RPMI8226 (cell line): ENCODE measurements at regions not wholly inside any gene's neighbourhood (a gene's known extent, or its start where the extent isn't known, plus 50 kb on each side); places are given as distances from the start of the nearest gene placed in this dataset.
"Not testable (repeated sequence)": the region's sequence is repeated elsewhere in the genome, so short reads cannot be mapped to it uniquely, and the experiment has no call there.

Experiments
- DNase-seq: peaks from one replicate; pipeline ENCODE4 v3.0.0-alpha.2; 2015

DNA sequence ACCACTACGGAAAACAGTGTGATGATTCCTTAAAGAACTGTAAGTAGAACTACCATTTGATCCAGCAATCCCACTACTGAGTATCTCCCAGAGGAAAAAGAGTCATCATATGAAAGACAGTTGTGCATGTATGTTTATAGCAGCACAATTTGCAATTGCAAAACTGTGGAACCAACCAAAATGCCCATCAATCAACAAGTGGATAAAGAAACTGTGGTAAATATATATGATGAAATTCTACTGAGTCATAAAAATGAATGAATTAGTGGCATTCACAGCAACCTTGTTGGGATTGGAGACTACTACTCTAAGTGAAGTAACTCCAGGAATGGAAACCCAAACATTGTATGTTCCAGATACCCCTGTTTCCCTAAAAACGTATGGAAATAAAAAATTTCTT lies 337.0 kb upstream of the PTBP2 start:
- no peak for DNase-seq

DNA sequence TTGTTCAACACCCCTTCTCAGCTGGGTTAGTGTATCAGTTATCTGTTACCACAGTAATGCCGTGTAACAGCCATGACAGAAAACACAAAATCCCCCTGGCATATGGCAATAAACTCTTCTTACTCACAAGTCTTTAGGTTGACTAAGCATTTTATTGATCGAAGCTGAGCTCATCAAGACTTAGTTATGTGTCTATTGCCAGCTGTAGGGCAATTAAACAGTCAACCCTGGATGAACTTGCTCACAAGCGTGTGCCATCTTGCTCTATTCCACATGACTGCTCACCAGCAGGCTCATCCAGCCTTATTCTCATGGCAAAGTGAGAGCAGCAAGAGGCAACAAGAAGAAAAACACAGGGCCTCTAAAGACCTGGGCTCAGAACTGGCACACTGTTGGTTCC lies 333.8 kb upstream of the PTBP2 start:
- DNase-seq = no peak

DNA sequence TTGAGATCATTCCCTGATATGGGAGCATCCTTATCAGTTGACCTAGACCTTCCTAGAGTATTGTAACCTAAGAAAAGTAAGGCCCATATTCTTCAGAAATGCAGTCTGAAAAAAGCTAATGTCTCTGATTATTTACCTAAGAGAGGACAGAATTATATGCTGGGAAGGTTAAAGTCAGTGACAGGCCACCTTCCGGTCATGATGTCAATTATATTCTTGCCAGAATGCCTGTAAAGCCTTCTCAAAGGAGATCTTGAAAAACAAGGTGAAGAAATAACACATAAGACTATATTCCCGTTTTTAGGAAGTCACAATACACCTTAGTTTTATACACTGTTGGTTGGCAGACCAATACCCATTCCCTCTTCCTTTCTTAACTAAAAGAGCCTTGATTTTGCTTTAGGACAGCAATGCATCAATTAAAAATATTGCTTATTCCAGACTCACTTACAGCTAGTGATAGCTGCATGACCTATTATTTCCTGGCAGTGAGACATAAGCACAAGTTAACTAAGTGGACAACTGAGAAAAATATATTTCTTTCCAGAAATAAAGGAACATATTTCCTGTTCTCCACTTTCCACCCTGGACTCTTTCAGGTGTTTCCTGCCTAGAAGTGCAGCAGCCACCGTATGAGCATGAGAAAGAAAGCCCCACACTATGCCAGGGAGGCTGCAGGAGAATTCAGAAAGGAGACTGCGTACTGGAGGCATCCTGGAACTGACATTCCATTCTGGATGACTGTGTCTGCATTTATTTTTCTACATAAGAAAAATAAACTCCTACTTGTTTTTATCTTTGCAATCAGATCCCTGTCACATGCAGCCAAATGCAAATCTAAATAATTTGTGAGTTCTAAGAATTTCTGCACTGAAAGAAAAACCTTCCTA lies 332.9 kb upstream of the PTBP2 start:
- DNase-seq = no peak

DNA sequence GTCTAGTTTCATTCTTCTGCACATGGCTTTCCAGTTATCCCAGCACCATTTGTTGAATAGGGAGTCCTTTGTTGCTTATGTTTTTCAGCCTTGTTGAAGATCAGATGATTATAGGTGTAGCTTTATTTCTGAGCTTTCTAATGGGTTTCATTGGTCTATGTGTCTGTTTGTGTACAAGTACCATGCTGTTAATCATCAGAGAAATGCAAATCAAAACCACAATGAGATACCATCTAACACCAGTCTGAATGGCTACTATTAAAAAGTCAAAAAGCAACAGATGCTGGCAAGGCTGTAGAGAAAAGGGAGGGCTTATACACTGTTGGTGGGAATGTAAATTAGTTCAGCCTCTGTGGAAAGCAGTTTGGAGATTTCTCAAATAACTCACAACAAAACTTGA lies 321.5 kb upstream of the PTBP2 start:
- no peak for DNase-seq

DNA sequence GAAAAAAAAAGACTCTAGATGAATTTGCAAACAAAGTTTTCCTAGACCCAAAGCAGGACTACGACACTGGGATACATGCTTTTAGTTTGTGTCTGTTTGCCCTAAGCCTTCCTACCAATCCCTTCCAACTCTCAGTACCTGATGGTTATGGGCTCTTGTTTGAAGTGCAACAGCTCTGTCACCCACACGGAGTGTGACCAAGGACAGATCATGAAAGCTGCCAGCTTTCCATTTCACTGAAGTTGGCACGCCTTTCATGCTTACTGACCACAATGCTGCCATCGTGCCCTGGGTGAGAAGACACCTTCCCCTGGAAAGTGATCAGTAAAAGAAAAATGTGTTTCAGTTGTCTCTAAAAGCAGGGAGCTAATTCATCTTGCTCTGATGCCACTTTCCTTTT lies 312.5 kb upstream of the PTBP2 start:
- DNase-seq = no peak

DNA sequence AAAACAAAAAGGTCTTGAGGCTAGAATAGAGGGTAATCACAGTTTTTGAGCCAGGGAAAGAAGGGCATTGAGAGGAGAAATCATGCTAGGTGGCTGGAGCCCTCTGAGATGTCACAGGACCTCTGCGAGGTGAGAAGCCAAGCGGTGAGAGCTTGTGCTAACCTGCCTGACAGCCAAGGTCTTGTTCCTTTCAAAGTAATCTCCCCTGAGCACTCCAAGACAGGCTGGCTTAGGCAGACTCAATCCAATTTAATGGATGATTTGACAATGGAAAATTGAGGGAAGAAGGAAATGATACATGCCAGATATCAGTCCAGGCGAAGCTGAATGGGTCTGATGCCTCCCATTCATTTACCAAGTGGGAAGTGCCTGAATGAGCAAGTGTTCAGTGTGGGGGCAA lies 311.9 kb upstream of the PTBP2 start:
- no peak for DNase-seq

DNA sequence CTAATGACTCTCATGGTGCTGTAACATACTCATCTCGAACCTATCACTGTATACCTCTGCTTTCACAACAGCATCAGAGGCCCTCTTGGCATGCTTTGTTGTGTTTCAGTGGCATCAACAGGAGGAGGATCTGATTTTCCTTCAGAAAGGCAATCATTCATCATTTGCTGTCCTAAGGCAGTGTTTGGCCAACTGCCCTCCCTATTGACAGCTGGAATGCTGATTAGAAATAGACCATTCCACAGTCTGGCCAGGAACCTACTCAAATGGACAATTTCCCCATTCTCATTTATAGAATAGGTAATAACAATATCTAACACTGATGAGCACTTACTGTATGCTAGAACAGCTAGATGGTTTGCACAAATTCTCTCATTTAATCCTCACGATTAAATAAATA lies 310.6 kb upstream of the PTBP2 start:
- no peak for DNase-seq

DNA sequence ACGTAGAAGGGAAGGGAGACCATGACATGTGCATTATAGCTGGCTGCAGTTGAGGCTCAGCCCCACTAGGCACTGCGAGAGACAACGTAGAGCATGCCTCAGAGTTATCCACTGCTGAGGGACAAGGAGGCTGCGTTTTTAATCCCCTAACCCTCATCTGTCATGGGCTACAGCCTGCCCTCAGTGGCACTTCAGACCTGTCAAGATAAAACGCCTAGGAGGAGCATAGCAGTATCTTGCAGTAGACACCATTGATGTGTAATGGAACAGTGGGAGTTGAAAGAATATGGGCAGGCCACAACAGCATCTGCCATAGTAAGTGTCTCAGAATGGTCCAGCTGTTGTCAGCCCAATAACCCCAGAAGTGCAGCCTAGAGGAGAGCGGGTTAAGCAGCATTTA lies 307.0 kb upstream of the PTBP2 start:
- no peak for DNase-seq

DNA sequence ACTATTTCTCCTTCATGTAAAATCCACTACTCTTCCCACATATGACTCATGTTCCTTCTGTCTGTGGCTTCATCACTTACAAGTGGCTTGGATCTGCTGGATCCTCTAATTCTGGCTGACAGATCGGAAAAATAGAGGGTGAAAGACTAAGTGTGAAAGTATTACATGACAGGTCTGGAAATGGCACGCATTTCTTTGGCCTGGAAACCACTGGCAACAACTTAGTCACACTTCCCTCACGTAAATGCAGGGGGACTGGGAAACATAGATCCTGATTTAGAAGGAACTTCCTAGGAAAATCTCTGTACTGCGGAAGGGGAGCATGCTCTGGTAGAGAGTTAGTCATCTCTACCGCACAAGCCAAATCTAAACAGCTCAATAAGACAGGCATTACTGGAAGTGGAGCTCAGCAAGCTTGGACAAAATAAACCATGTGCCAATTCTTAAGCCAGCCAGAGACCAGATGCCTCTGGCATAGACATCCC lies 305.4 kb upstream of the PTBP2 start:
- no peak for DNase-seq

DNA sequence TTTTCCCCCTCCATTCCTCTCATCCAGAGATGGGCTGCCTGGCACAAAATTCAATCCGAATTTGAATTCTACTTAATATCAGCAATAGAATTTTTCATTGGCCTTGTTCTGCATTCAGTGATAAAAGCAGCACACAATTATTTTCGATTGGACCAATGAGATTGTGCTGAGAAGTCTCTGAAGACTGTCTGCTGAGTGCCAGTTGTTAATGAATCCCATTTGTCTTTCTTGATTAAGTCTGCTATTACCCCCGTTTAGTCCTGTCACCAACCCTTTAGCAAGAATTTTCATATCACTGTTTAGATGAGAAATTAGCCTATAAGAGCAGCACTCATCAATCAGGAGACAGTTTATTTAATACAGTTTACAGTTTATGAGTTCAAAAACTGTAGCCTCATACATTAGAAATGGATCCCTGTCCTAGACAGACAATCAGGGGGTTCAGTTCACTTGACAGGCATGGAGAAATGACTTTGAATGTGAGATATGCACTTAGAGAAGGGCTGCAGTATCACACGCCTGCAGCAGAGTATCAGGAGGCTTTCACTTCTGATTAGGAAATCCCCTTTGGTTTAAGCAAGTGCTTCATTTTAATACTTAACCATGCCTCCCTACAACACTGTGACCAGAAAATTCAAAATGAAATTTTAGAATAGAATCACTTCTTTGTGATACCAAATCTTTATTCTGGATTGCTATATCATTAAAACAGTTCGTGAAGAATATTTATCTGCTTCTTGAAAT lies 304.7 kb upstream of the PTBP2 start:
- no peak for DNase-seq

DNA sequence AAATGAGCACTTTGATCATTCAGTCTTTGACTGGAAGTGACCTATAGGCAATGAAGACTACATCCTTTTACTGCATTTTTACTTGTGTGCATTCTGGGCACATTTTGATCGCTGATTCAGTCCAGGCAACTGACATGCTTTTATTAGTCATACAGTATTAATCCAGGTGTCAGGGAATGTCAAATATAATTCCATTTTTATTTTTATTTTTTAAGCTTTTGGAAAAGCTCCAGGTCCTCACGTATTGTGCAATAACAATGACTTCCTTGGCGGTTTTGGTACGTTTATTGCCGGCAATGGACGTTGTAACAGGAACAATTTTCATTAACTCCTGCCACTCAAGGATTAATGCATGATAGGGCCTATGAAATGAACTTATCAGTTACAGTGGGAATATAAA lies 302.6 kb upstream of the PTBP2 start:
- DNase-seq = no peak

DNA sequence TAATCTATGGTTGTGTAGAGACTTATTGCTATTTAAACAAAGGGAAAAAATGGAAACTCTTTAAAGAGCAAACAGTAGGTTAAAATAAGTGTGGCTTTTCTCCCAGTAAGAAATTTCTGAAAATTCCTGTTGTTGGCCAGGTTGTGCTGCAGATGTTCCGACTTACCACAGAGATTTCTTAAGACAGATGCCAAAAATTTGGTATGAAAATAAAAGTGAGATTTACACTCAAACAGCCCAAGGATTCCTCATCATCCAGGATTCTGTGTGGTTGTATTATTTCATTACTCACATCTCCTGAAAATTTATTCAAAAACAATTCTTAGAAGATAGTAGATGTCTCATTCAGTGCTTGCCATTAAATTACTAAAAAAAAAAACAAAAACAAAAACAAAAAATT lies 296.7 kb upstream of the PTBP2 start:
- no peak for DNase-seq

DNA sequence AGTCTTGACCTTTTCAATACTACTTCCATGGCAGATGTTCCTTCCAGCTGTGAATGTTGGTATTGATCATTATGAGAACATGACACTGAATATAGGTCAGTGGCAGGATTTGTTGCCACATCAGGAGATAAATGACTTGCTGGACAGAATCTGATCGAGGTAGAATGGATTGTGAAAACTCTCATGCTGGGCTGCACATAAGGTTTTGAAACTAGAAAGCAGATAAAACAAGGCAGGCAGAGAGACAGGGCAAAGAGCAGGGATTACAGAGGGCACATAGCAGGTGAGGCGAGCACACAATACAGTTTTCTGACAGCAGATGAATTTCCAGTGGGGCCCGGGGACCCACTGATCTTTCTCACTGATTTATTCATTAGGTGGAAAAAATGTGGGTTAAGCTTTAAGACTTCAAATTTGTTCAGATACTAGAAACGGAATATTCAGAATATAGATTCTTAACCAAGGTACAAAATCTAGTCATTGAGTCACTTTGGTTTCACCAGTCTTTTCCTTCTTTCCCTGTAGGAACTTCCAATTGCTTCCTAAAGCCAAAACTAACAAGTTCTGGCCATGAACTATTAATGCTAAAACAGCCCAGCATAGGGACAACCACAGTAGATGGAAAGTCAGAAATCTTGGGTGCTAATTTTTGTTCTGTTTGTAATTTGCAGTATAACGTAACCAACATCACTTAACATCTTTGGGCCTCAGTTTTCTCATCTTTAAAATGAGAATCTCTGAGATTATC lies 296.0 kb upstream of the PTBP2 start:
- DNase-seq = no peak

DNA sequence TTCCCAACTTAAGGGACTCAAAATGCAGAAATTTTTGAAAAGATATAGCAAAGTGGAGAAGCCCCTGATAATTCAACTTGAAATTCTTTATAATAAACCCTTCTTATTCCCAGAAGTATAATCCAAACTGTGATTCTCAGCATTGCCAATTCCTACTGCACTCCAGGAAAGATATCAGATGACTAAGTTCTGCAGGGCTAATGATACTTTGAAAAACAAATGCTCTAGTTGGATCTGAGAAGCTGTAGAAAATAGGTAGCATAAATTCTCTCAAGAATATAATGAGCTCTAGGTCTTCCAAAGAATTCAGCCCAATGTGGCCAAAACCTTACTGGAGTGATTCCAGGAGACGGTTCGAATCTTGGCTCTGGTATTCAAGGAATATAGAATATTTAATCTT lies 294.0 kb upstream of the PTBP2 start:
- no peak for DNase-seq

DNA sequence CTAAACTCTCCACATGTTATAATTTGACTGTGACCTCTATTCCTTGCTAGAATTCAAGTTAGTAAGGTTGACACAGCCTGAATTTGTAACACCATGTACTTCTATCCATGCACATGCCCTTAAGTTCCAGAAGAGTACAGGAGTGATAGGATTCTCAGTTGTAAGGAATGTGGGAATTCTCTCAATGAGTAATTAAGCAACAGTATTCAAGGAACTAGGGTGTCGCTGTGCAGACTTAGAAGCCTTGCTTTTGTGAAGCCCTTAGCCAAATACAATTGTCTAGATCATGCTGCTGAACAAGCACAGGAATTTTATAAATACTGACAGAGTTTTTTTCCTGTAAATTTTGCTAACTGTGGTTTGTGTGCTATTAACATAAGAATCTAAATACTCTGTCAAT lies 276.3 kb upstream of the PTBP2 start:
- DNase-seq = no peak

DNA sequence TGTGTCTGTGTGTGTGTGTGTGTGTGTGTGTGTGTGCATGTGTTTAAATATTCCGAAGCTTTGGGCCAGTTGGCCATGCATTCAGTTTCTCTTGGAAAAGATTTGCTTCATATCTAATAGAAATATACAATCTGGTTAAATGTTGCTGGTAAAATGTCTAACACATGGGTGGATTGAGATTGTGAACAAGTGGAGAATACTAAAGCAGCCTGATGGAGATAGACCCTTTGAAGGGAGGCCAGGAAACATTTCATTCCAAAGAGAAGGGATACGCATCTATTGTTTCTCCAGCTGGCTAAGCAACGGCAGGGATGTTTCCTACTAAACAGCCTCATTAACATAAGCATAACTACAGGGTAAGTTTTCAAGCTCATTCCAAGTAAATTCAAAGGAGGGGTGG lies 257.5 kb upstream of the PTBP2 start:
- DNase-seq = no peak

DNA sequence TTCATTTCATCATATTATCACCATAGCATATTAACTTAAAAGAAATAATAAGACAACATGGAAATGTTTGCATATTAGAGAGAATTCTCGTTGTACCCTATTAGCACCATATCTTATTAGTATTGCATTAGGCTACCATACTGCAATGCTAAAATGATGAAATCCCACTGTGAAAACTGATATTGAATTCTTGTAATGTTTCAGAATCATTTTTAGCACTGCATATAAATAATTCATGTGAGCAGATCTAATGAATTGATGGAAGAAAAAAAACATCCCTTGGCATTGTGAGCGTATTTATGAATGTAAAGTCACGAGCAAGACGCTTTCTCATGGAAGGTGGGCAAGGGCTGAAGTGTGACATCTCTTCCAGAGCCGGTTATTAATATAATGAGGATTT lies 257.1 kb upstream of the PTBP2 start:
- no peak for DNase-seq

DNA sequence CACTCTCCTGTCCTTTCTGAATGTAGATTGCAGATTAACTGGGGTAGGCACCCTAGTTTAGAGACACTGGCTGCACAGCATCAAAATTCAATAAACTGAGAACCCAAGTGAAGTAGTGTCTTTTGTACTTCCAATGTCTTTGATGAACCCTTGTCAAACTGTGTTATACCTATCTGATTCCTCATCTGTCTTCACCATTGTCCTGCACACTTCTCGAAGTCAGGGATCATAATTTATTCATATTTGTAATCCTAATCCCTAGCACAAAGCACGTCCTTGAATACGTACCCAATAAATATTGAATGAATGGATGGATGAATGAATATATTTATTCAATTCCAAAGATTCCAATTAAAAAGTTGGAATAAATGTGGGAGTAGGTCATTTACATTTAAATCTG lies 256.6 kb upstream of the PTBP2 start:
- no peak for DNase-seq

DNA sequence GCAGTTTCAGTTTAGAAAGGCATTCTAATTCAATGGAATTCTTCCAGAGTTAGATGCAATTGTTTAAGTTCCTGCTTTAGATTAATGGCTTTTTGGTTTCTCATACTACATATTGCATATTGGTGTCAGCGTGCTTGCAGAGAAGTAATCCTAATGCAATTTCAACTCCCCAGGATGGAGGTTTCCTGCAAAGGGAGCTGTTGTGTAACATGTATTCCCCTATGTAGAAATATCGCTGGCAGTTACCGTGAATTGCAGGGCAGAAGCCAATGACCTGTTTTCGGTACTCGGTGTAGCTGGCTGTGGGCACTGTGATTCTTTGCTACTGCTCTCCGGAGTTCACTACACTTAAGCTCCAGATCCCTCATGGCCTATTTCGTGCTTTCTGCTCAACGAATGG lies 256.1 kb upstream of the PTBP2 start:
- DNase-seq = no peak

DNA sequence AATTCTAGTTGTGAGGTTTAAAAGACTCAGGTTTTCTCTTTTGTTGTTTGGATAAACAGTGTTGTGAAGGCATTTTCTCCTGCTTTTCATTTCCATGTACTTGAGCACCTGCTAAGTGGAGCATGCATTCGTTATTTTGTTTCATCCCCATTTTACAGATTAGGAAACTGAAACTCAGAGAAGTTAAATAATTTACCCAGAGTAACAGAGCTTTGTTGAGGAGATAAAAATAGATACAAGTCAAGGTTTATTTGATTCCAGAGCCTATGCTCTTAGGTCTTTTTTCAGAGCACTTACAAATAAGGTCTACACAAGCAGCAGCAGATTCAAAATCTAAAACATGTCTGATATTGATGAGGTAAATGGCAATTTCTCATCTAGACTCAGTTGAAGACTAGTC lies 254.7 kb upstream of the PTBP2 start:
- no peak for DNase-seq

DNA sequence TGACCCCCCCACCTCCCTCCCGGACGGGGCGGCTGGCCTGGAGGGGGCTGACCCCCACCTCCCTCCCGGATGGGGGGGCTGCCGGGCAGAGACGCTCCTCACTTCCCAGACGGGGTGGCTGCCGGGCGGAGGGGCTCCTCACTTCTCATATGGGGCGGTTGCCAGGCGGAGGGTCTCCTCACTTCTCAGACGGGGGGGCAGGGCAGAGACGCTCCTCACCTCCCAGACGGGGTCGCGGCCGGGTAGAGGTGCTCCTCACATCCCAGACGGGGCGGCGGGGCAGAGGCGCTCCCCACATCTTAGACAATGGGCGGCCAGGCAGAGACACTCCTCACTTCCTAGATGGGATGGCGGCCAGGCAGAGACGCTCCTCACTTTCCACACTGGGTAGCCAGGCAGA lies 251.9 kb upstream of the PTBP2 start:
- not testable (repeated sequence) for DNase-seq

DNA sequence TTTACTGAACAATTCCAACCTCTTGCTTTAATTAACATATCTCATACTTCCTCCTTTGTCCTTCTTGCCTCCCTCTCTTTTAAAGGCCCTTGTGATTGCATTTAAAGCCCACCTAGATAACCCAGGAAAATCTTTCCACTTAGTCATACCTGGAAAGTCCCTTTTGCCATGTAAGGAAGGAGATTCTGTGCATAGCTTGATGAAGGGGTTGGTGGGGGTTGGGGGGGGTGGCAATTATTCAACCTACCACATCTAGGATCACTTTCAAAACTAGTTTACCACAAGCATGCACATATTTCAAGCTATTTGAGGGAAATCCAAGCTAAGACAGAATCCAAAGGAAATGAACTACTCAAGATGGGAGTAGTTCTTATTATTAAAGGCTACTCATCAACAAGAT lies 249.1 kb upstream of the PTBP2 start:
- DNase-seq = no peak

DNA sequence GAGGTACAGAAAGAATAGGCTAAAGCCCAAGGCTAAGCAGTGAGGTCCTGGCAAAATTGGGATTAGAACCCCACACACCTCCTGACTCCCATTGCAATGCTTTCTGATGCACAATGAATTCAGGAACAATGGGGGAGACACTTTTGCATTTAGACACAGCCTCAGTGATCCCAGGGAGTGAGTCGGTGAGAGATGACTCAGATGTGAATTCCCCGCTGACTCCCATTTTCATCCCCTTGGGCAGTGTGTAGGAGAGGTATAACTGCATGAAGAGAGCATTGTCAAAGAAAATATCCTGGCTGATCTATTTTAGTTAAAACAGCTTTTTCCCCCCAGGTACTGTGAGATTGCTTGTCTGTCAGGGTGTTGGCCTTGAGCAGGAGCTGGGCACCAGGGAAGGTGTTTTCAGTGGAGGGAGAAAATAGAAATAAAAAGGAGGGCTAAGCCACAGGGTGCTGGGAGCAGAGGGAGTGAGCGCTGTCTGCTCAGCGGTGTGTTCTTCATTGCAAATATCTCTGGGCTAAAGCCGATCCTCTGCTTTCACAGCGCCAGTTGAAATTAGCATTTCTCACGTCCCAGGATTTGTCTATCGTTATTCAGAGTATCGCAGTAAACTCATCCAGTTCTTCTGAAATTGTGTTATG lies 247.7 kb upstream of the PTBP2 start:
- no peak for DNase-seq
